HG02798 (cell line): ENCODE measurements at regions not wholly inside any gene's neighbourhood (a gene's known extent, or its start where the extent isn't known, plus 50 kb on each side); places are given as distances from the start of the nearest gene placed in this dataset.

Experiments
- ATAC-seq: cut with Tn5 transposase; IDR thresholded peaks from one replicate; pipeline ENCODE4 v1.9.1; 2021; ENCODE audit warnings: mild to moderate bottlenecking; ENCODE audit not compliant: unreplicated experiment, poor library complexity

GRCh38 chr5:174325431-174325830, 279.9 kb downstream of the NSG2 start:
- no peak for ATAC-seq

GRCh38 chr5:174325961-174326360, 280.5 kb downstream of the NSG2 start:
- no peak for ATAC-seq

- no peak for ATAC-seq
Measured at GRCh38 chr5:174326372-174326771, 280.9 kb downstream of the NSG2 start.

- ATAC-seq: no peak
Measured at GRCh38 chr5:174327317-174327864, 281.9 kb downstream of the NSG2 start.

GRCh38 chr5:174327896-174328295, 282.4 kb downstream of the NSG2 start:
- ATAC-seq: no peak

- no peak for ATAC-seq
Measured at GRCh38 chr5:174328631-174329299, 283.3 kb downstream of the NSG2 start.

GRCh38 chr5:174329738-174330137, 284.2 kb downstream of the NSG2 start:
- ATAC-seq: no peak

- ATAC-seq: no peak
Measured at GRCh38 chr5:174335682-174336364, 290.3 kb downstream of the NSG2 start.

GRCh38 chr5:174336479-174336878, 291.0 kb downstream of the NSG2 start:
- no peak for ATAC-seq

- no peak for ATAC-seq
Measured at GRCh38 chr5:174337276-174338184, 292.0 kb downstream of the NSG2 start.

- ATAC-seq: no peak
Measured at GRCh38 chr5:174338185-174339010, 292.9 kb downstream of the NSG2 start.

GRCh38 chr5:174339130-174339529, 293.6 kb downstream of the NSG2 start:
- no peak for ATAC-seq

- no peak for ATAC-seq
Measured at GRCh38 chr5:174340226-174340625, 294.7 kb downstream of the NSG2 start.

GRCh38 chr5:174342696-174343095, 297.2 kb downstream of the NSG2 start:
- no peak for ATAC-seq

- ATAC-seq: no peak
Measured at GRCh38 chr5:174343826-174344225, 298.3 kb downstream of the NSG2 start.

GRCh38 chr5:174344335-174344734, 298.8 kb downstream of the NSG2 start:
- ATAC-seq: no peak

- no peak for ATAC-seq
Measured at GRCh38 chr5:174347183-174347582, 301.7 kb downstream of the NSG2 start.

GRCh38 chr5:174348311-174348981, 302.9 kb downstream of the NSG2 start:
- ATAC-seq: no peak

GRCh38 chr5:174352681-174353080, 307.2 kb downstream of the NSG2 start:
- no peak for ATAC-seq
